H1 (cell line): ENCODE measurements at regions not wholly inside any gene's neighbourhood (a gene's known extent, or its start where the extent isn't known, plus 50 kb on each side); places are given as distances from the start of the nearest gene placed in this dataset.

Source experiments
- CTCF ChIA-PET: fragments of 300-600 bp; sonication (Branson Sonifier 250); formaldehyde crosslinking; loops from one replicate; lab custom pipeline; 2021; ENCODE audit not compliant: partially characterized antibody; lab: Charles Lee
- POLR2A ChIA-PET: fragments of 300-600 bp; sonication (Branson Sonifier 250); formaldehyde crosslinking; loops from one replicate; lab custom pipeline; 2021; ENCODE audit warnings: inconsistent platforms; ENCODE audit not compliant: partially characterized antibody; lab: Charles Lee
- DNase-seq, 2 experiments: peaks; one replicate each; pipeline versions ENCODE4 v3.0.0 to v3.0.0-alpha.2; 2010 to 2022; ENCODE audit warnings: low spot score in 2 of 2, low read depth in 1 of 2, mixed read lengths in 1 of 2
- FAIRE-seq: peaks from 2 replicates; lab custom pipeline; 2011; peaks lifted over from hg19 to GRCh38; lab: Jason Lieb, UNC
- H2AFZ ChIP-seq: 2 replicates; pipeline ENCODE4 v1.8.1; 2012; ENCODE audit warnings: low read length, inconsistent platforms
- H2AK5ac ChIP-seq: 2 replicates; pipeline ENCODE4 v1.6.1; 2013; ENCODE audit warnings: low read depth, low read length
- H2BK120ac ChIP-seq: replicated peaks from 2 replicates; pipeline ENCODE3; 2013; ENCODE audit warnings: low read depth, low read length, inconsistent platforms
- H2BK12ac ChIP-seq: 2 replicates; pipeline ENCODE4 v1.6.1; 2013; ENCODE audit warnings: low read depth, low read length
- H2BK15ac ChIP-seq: 2 replicates; pipeline ENCODE4 v1.6.1; 2013; ENCODE audit warnings: low read length
- H2BK20ac ChIP-seq: 2 replicates; pipeline ENCODE4 v1.6.1; 2013; ENCODE audit warnings: low read length
- H2BK5ac ChIP-seq: 2 replicates; pipeline ENCODE4 v1.6.1; 2013; ENCODE audit warnings: low read depth, low read length
- H3K14ac ChIP-seq: 2 replicates; pipeline ENCODE4 v1.6.1; 2013; ENCODE audit warnings: inconsistent platforms; ENCODE audit not compliant: insufficient read length
- H3K18ac ChIP-seq: 2 replicates; pipeline ENCODE4 v1.6.1; 2013; ENCODE audit warnings: low read length; ENCODE audit errors: extremely low read depth
- H3K23ac ChIP-seq: 2 replicates; pipeline ENCODE4 v1.6.1; 2013; ENCODE audit warnings: inconsistent platforms; ENCODE audit not compliant: insufficient read length
- H3K23me2 ChIP-seq: 2 replicates; pipeline ENCODE4 v1.6.1; 2013; ENCODE audit warnings: low read depth, low read length
- H3K27ac ChIP-seq: 2 replicates; pipeline ENCODE4 v1.6.1; 2011; ENCODE audit warnings: low read depth, low read length, inconsistent platforms
- H3K27me3 ChIP-seq, 4 experiments: replicated peaks in 1 of 4; 1 replicate in 1 of 4; 2 replicates in 3 of 4; pipeline versions ENCODE4 v1.6.1 to v1.8.1; 2011 to 2013; ENCODE audit warnings: low read length in 3 of 4, mild to moderate bottlenecking in 3 of 4, inconsistent platforms in 2 of 4, mixed read lengths in 2 of 4, moderate library complexity in 1 of 4; ENCODE audit not compliant: control insufficient read depth in 3 of 4, insufficient read depth in 3 of 4; ENCODE audit errors: extremely low read depth in 1 of 4
- H3K36me3 ChIP-seq, 4 experiments: 2 replicates each; pipeline versions ENCODE4 v1.6.1 to v1.8.1; 2011 to 2013; ENCODE audit warnings: mild to moderate bottlenecking in 4 of 4, low read length in 3 of 4, moderate library complexity in 2 of 4, control low read depth in 1 of 4, inconsistent platforms in 1 of 4; ENCODE audit not compliant: insufficient read depth in 4 of 4, control insufficient read depth in 2 of 4
- H3K4ac ChIP-seq: replicated peaks from 2 replicates; pipeline ENCODE3; 2013; ENCODE audit warnings: low read length, low read depth, mixed read lengths, inconsistent platforms; ENCODE audit not compliant: insufficient read length
- H3K4me1 ChIP-seq, 4 experiments: replicated peaks in 1 of 4; 1 replicate in 1 of 4; 2 replicates in 3 of 4; pipeline versions ENCODE4 v1.6.1 to v1.8.1; 2011 to 2013; ENCODE audit warnings: low read length in 3 of 4, inconsistent platforms in 2 of 4, mixed read lengths in 1 of 4; ENCODE audit not compliant: insufficient read depth in 4 of 4, control insufficient read depth in 3 of 4
- H3K4me2 ChIP-seq, 2 experiments: 2 replicates each; pipeline versions ENCODE4 v1.6.1 to v1.8.1; 2011 to 2013; ENCODE audit warnings: low read depth in 2 of 2, low read length in 2 of 2, control low read depth in 1 of 2, inconsistent platforms in 1 of 2, mild to moderate bottlenecking in 1 of 2; ENCODE audit not compliant: insufficient read depth in 1 of 2
- H3K4me3 ChIP-seq, 4 experiments: fragments of 200-600, 300-600 bp in 1 of 4; sonication (generic), shearing (Covaris generic), sonication (Bioruptor Twin) in 1 of 4; 2 replicates each; pipeline versions ENCODE4 v1.5.1 to v1.8.1; 2011 to 2016; ENCODE audit warnings: low read length in 4 of 4, low read depth in 3 of 4, control low read depth in 2 of 4, inconsistent platforms in 2 of 4, mild to moderate bottlenecking in 2 of 4, mixed read lengths in 1 of 4, moderate library complexity in 1 of 4; ENCODE audit not compliant: insufficient read depth in 2 of 4; ENCODE audit errors: extremely low read depth in 1 of 4
- H3K56ac ChIP-seq: replicated peaks from 2 replicates; pipeline ENCODE3; 2013; ENCODE audit warnings: low read depth, mild to moderate bottlenecking, mixed read lengths, low read length, inconsistent platforms; ENCODE audit not compliant: insufficient read length
- H3K79me1 ChIP-seq: 2 replicates; pipeline ENCODE4 v1.6.1; 2013; ENCODE audit warnings: low read depth, low read length, control low read depth
- H3K79me2 ChIP-seq, 2 experiments: 2 replicates each; pipeline versions ENCODE4 v1.6.1 to v1.8.1; 2012 to 2013; ENCODE audit warnings: low read length in 2 of 2, mild to moderate bottlenecking in 2 of 2, inconsistent platforms in 1 of 2; ENCODE audit not compliant: insufficient read depth in 2 of 2, control insufficient read depth in 1 of 2
- H3K9ac ChIP-seq, 4 experiments: replicated peaks in 1 of 4; 1 replicate in 1 of 4; 2 replicates in 3 of 4; pipeline versions ENCODE4 v1.6.1 to v1.8.1; 2011 to 2013; ENCODE audit warnings: low read depth in 3 of 4, low read length in 3 of 4, control low read depth in 2 of 4, mild to moderate bottlenecking in 2 of 4, moderate library complexity in 2 of 4, inconsistent platforms in 1 of 4; ENCODE audit errors: extremely low read depth in 1 of 4
- H3K9me3 ChIP-seq, 2 experiments: 2 replicates each; pipeline versions ENCODE4 v1.6.1 to v1.8.1; 2012 to 2013; ENCODE audit warnings: mild to moderate bottlenecking in 2 of 2, moderate library complexity in 2 of 2, control low read depth in 1 of 2, inconsistent platforms in 1 of 2, low read depth in 1 of 2, low read length in 1 of 2, mixed read lengths in 1 of 2; ENCODE audit not compliant: insufficient read depth in 2 of 2
- H4K20me1 ChIP-seq, 2 experiments: replicated peaks in 1 of 2; 2 replicates each; pipeline versions ENCODE3 to v1.8.1; 2011 to 2013; ENCODE audit warnings: inconsistent platforms in 2 of 2, low read length in 2 of 2, mild to moderate bottlenecking in 1 of 2; ENCODE audit not compliant: insufficient read depth in 2 of 2, control insufficient read depth in 1 of 2
- H4K5ac ChIP-seq: 2 replicates; pipeline ENCODE4 v1.6.1; 2013; ENCODE audit warnings: low read length, low read depth, mixed read lengths, inconsistent platforms; ENCODE audit not compliant: insufficient read length
- H4K8ac ChIP-seq: 2 replicates; pipeline ENCODE4 v1.8.0; 2013; ENCODE audit warnings: mild to moderate bottlenecking, moderate library complexity, low read length, inconsistent platforms; ENCODE audit not compliant: insufficient read depth; ENCODE audit errors: extremely low read depth
- H4K91ac ChIP-seq: replicated peaks from 2 replicates; pipeline ENCODE3; 2013; ENCODE audit warnings: low read length, mixed read lengths, inconsistent platforms; ENCODE audit not compliant: insufficient read length
- HDAC2 ChIP-seq, 2 experiments: fragments of 300-600 bp in 1 of 2; sonication (generic) in 1 of 2; IDR thresholded peaks; 2 replicates each; pipeline ENCODE4 v1.6.1; 2011 to 2012; ENCODE audit warnings: low read depth in 2 of 2, low read length in 2 of 2, mild to moderate bottlenecking in 2 of 2, moderate library complexity in 2 of 2, borderline replicate concordance in 1 of 2, inconsistent platforms in 1 of 2
- HDAC6 ChIP-seq: IDR thresholded peaks from one replicate; pipeline ENCODE4 v1.7.1; 2012; ENCODE audit warnings: low read depth, mild to moderate bottlenecking, inconsistent platforms, low read length, moderate library complexity
- KDM5A ChIP-seq: fragments of 200-600 bp; IDR thresholded peaks from 2 replicates; pipeline ENCODE4 v1.7.1; 2012; ENCODE audit warnings: mild to moderate bottlenecking, low read length, inconsistent platforms, mixed read lengths
- MAFK ChIP-seq: IDR thresholded peaks from 2 replicates; pipeline ENCODE4 v1.6.1; 2012; ENCODE audit warnings: low read depth, mild to moderate bottlenecking, improper control_type of control experiment, low read length
- RNF2 ChIP-seq: fragments of 200-900, 300-1000 bp; sonication (generic); IDR thresholded peaks from 2 replicates; pipeline ENCODE4 v1.7.1; 2016; ENCODE audit warnings: borderline replicate concordance, low read depth, mild to moderate bottlenecking, antibody characterized with exemption, low read length; ENCODE audit not compliant: poor library complexity, severe bottlenecking; ENCODE audit errors: missing control alignments
- SIRT6 ChIP-seq: IDR thresholded peaks from one replicate; pipeline ENCODE4 v1.7.1; 2012; ENCODE audit warnings: low read length, inconsistent platforms
- WGBS, 2 experiments: shearing (Covaris generic) in 1 of 2; methylation state at CpG; one replicate each; pipeline versions ENCODE4 v1.1.6 to v1.1.7; 2013 to 2015; ENCODE audit warnings: low lambda C conversion rate in 2 of 2, mixed read lengths in 2 of 2, inconsistent platforms in 1 of 2, low coverage in 1 of 2, missing lambda C conversion rate in 1 of 2; ENCODE audit not compliant: insufficient replicate concordance in 2 of 2, insufficient coverage in 1 of 2, insufficient read length in 1 of 2; ENCODE audit errors: extremely low coverage in 1 of 2, missing lambda C conversion rate in 1 of 2; 5-methylcytosine and 5-hydroxymethylcytosine counted together

GRCh38 chr5:114065912-114066311, 296.0 kb upstream of the KCNN2 start:
- Histone ChIP-seq H3K18ac (no peak overlapping the region), H3K4ac (no peak overlapping the region), H3K79me1 (no peaks in the 10 kb centered on the region), H2AK5ac (no peak overlapping the region), H2BK15ac (no peak overlapping the region), H3K4me1 (peaks cover 0 to 12% (median 9%) of the 10 kb centered on the region in 4 experiments; a peak in 4 of 7 replicates), H2BK120ac (no peak overlapping the region), H3K4me2 (no peak overlapping the region), H2AFZ (no peak overlapping the region), H3K27ac (no peak overlapping the region), H3K4me3 (no peak overlapping the region), H2BK5ac (no peak overlapping the region), H3K9me3 (no peaks in the 10 kb centered on the region), H3K56ac (no peak overlapping the region), H3K9ac (no peak overlapping the region), H3K79me2 (no peaks in the 10 kb centered on the region), H3K23ac (no peak overlapping the region), H4K20me1 (no peaks in the 10 kb centered on the region), H3K36me3 (no peaks in the 10 kb centered on the region), H3K27me3 (no peaks in the 10 kb centered on the region), H2BK20ac (no peak overlapping the region), H4K5ac (no peak overlapping the region), H4K91ac (no peak overlapping the region), H4K8ac (no peak overlapping the region), H3K23me2 (no peaks in the 10 kb centered on the region), H2BK12ac (no peak overlapping the region), H3K14ac (no peak overlapping the region)
- FAIRE-seq = no peak
- ChIA-PET POLR2A (interaction anchor here (0.6 kb wide), 1 partner anchor 683 kb away, joined by 3 read pairs; no protein-coding TSS in a partner anchor), CTCF (interaction anchor here (0.6 to 2.7 kb wide), 12 partner anchors 8 to 402 kb away, joined by 3 to 20 read pairs (median 3); no protein-coding TSS in a partner anchor)
- no peak for DNase-seq
- 76% methylated on average over 1 of the region's 1 CpG; no CpG with 5 or more reads in 1 of the 2 experiments for WGBS, 2 experiments
- no peak for TF ChIP-seq SIRT6
- TF ChIP-seq HDAC2 (IDR thresholded peaks at IDR 0.05; ENCODE audit: borderline replicate concordance in 1 of 2, low read depth in 2 of 2, low read length in 2 of 2) = no peak
- TF ChIP-seq HDAC6 = no peak
- no peak for TF ChIP-seq MAFK
- TF ChIP-seq RNF2 = no peak
- TF ChIP-seq KDM5A = no peak
